SH-SY5Y (cell line): ENCODE measurements at regions not wholly inside any gene's neighbourhood (a gene's known extent, or its start where the extent isn't known, plus 50 kb on each side); places are given as distances from the start of the nearest gene placed in this dataset.

Experiments
- GATA2 ChIP-seq: IDR thresholded peaks from 2 replicates; pipeline ENCODE4 v1.6.1; 2011; ENCODE audit warnings: mild to moderate bottlenecking, low read depth, low read length
- GATA3 ChIP-seq: IDR thresholded peaks from 2 replicates; pipeline ENCODE4 v1.6.1; 2011; ENCODE audit warnings: low read depth, mild to moderate bottlenecking, low read length, moderate library complexity

- TF ChIP-seq GATA2 = no peak
- TF ChIP-seq GATA3 = no peak
These were observed 63.4 kb upstream of the ANK3 start for GRCh38 chr10:60453036-60453435.

DNA sequence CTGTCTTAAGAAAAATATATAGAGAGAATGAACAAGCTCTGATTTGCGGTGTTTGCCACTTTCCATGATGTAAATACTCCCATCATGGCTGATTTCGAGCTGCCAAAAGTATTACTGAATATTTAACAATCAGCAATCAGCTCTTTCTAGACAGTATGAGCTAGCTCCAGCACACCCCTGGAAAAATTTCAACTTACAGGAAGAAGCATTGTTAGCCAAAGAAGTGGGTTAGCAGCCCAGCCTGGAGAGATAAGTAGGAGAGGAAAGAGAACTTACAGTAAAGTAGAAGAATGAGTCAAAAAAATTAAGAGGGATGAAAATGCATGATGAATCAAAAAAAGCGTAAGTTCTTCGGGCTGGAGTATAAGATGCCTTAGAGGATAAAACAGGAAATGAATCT, 60.6 kb upstream of the ANK3 start:
- TF ChIP-seq GATA3 = no peak
- no peak for TF ChIP-seq GATA2

DNA sequence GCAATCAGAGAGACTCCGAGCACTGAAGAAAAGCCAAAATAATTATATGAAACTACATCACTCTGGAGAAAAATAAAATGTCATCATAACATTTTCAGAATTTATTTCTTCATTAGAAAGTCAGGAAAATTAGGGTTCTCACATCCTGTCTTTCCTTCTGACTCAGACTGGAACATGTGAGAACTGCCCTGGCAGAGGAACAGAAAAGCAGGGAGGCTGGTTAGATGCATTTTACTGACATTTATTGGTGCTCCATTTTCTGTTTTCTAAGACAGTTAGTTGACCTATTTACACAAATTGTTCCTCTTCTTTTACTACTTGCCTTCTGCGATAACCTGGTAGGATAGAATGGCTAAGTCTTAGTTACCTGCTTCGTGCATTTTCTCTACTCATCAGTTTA, 58.6 kb upstream of the ANK3 start:
- TF ChIP-seq GATA3 (no peak), GATA2 (no peak)

DNA sequence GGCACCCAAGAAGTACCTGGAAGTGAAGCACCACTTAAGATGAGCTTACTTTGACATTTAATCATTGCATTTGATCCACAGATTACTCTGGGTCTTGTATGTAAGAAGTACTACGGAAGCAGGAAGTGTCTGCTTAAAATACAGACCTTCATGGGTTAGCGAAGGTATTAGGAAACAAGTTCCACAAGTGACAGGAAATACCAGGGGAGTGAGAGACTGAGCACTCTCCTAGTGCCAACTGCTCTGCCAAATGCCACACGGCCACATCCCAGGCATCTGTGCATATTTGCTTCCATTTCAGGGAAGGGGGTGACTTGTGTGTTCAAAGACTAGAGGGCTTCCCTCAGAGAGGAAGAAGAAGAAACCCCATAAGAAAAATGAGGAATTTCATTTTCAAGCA, 57.2 kb upstream of the ANK3 start:
- TF ChIP-seq GATA3 (no peak), GATA2 (no peak)

GRCh38 chr10:60446070-60446833, 56.6 kb upstream of the ANK3 start:
- TF ChIP-seq GATA3 = no peak
- TF ChIP-seq GATA2 = no peak

DNA sequence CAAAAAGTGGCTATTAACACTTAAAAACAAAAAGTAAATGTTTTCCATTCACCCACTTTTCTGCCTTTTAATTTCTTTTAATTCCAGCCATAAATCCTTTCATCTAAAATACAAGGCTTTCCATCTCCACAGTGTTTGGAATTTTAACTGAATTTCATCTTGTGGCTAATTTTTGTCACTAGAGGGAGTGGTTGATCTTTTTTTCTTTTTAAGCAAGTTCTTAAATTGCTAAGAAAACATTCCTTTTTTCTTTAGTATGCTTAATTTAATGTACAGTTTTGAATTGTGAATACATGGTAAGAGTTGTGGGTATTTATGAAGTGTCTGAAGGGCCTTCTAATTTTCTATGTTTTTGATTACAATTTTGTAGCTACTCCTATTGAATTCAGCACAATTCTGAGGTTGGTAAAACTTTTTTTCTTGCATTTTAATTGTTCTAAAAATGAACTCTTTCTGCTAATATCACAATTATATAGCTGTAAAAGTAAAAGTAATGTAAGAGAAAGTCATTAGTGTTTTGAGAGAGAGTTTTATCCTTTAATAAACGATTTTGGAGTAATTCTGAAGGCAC, 54.9 kb upstream of the ANK3 start:
- TF ChIP-seq GATA3 = no peak
- TF ChIP-seq GATA2 = no peak

- TF ChIP-seq GATA2 = no peak
- TF ChIP-seq GATA3 = no peak
These were observed 53.7 kb upstream of the ANK3 start for GRCh38 chr10:60443346-60443745.

- TF ChIP-seq GATA2 (no peak), GATA3 (no peak)
These were observed 51.8 kb upstream of the ANK3 start for GRCh38 chr10:60441515-60441914.

- TF ChIP-seq GATA3 = no peak
- no peak for TF ChIP-seq GATA2
These were observed 50.0 kb upstream of the ANK3 start for GRCh38 chr10:60439641-60440040.
